ENCODE measurements at regions not wholly inside any gene's neighbourhood (a gene's known extent, or its start where the extent isn't known, plus 50 kb on each side); places are given as distances from the start of the nearest gene placed in this dataset.
"Not testable (repeated sequence)": the region's sequence is repeated elsewhere in the genome, so short reads cannot be mapped to it uniquely, and the experiment has no call there.

GRCh38 chr6:27112974-27113373 lies 134.5 kb upstream of the PRSS16 start:
- no peak for DNase-seq

- DNase-seq, result no peak
Measured at GRCh38 chr6:27119329-27119728, 128.2 kb upstream of the PRSS16 start.

- no peak for DNase-seq
Measured at GRCh38 chr6:27119761-27120160, 127.7 kb upstream of the PRSS16 start.

GRCh38 chr6:27121640-27122039 lies 125.9 kb upstream of the PRSS16 start:
- no peak for DNase-seq

GRCh38 chr6:27124252-27124657 lies 123.2 kb upstream of the PRSS16 start:
- DNase-seq, result no peak

GRCh38 chr6:27126046-27126814 lies 121.3 kb upstream of the PRSS16 start:
- no peak for DNase-seq

GRCh38 chr6:27126815-27127537 lies 120.5 kb upstream of the PRSS16 start:
- no peak for DNase-seq

- DNase-seq, result not testable (repeated sequence)
Measured at GRCh38 chr6:27127874-27128273, 119.6 kb upstream of the PRSS16 start.

GRCh38 chr6:27128311-27129094 lies 119.0 kb upstream of the PRSS16 start:
- no peak for DNase-seq

- no peak for DNase-seq
Measured at GRCh38 chr6:27129095-27129815, 118.2 kb upstream of the PRSS16 start.

GRCh38 chr6:27129917-27130316 lies 117.6 kb upstream of the PRSS16 start:
- DNase-seq, result no peak

- DNase-seq, result no peak
Measured at GRCh38 chr6:27130668-27131428, 116.7 kb upstream of the PRSS16 start.

- not testable (repeated sequence) for DNase-seq
Measured at GRCh38 chr6:27132282-27132531, 115.3 kb upstream of the PRSS16 start.

- DNase-seq, result peak; percentile 99
Measured at GRCh38 chr6:27132532-27133280, 114.8 kb upstream of the PRSS16 start.

GRCh38 chr6:27133281-27134227 lies 113.9 kb upstream of the PRSS16 start:
- DNase-seq, result no peak

GRCh38 chr6:27135087-27135657 lies 112.3 kb upstream of the PRSS16 start:
- DNase-seq, result no peak

- DNase-seq, result no peak
Measured at GRCh38 chr6:27136077-27136644, 111.3 kb upstream of the PRSS16 start.

GRCh38 chr6:27136978-27137814 lies 110.3 kb upstream of the PRSS16 start:
- no peak for DNase-seq

- DNase-seq, result no peak
Measured at GRCh38 chr6:27138406-27138805, 109.1 kb upstream of the PRSS16 start.
